ENCODE measurements at regions not wholly inside any gene's neighbourhood (a gene's known extent, or its start where the extent isn't known, plus 50 kb on each side); places are given as distances from the start of the nearest gene placed in this dataset.

DNA sequence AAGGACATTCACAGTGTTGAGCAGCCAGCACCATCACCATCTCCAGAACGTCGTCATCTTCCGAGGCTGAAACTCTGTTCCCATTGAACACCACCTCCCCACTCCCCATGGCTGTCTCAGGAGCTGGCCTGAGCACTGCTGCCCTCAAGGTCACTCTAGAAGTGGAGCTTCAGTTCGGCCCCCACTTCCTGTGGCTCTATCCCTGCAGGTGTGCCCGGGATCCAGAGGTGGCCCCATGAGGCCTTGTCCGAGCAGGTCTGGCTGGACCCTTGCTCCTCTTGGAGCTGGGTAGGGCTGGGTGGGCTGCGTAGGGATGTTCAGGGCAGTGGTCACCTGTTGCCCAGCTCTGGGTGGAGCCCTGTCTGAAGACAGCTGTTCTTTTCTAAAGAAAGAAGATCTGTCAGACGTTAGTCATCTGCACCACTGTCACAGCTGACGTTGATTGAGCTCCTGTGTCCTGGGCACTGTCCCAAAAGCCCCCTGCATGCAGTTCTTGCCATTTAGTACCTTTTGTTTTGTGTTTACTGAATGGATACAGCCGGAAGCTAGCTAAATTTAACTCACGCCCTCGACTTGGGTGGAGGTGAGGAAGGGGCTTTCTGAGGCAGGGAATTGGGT is 75.5 kb upstream of the CLDN5 start:
- Histone ChIP-seq H3K27me3 (replicated peaks in 1 of 4; ENCODE audit: control insufficient read depth in 3 of 4, extremely low read depth in 1 of 4, insufficient read depth in 3 of 4, low read length in 3 of 4) (no peaks in the 10 kb centered on the region), H2BK120ac (replicated peaks; ENCODE audit: low read depth, low read length) (no peak overlapping the region), H4K91ac (replicated peaks; ENCODE audit: insufficient read length, low read length) (no peak overlapping the region), H2AFZ (ENCODE audit: low read length) (no peak overlapping the region), H2BK15ac (ENCODE audit: low read length) (no peak overlapping the region), H2BK20ac (ENCODE audit: low read length) (no peak overlapping the region), H3K4me3 (ENCODE audit: extremely low read depth in 1 of 4, insufficient read depth in 2 of 4, low read depth in 3 of 4, low read length in 4 of 4) (no peak overlapping the region), H4K8ac (ENCODE audit: extremely low read depth, insufficient read depth, low read length) (no peak overlapping the region; the same call in 1 of the 2 replicates), H2BK12ac (ENCODE audit: low read depth, low read length) (no peak overlapping the region), H3K56ac (replicated peaks; ENCODE audit: insufficient read length, low read depth, low read length) (no peak overlapping the region), H4K20me1 (replicated peaks in 1 of 2; ENCODE audit: control insufficient read depth in 1 of 2, insufficient read depth in 2 of 2, low read length in 2 of 2) (no peaks in the 10 kb centered on the region), H3K79me1 (ENCODE audit: low read depth, low read length) (no peaks in the 10 kb centered on the region), H3K14ac (ENCODE audit: insufficient read length) (no peak overlapping the region), H3K18ac (ENCODE audit: extremely low read depth, low read length) (no peak overlapping the region), H2BK5ac (ENCODE audit: low read depth, low read length) (no peak overlapping the region), H3K23ac (ENCODE audit: insufficient read length) (no peak overlapping the region), H3K23me2 (ENCODE audit: low read depth, low read length) (no peaks in the 10 kb centered on the region), H3K4me1 (replicated peaks in 1 of 4; ENCODE audit: control insufficient read depth in 3 of 4, insufficient read depth in 4 of 4, low read length in 3 of 4) (peaks cover 0 to 6% (median 0%) of the 10 kb centered on the region in 4 experiments; a peak in 1 of 7 replicates), H3K36me3 (ENCODE audit: control insufficient read depth in 2 of 4, insufficient read depth in 4 of 4, low read length in 3 of 4) (no peaks in the 10 kb centered on the region), H4K5ac (ENCODE audit: insufficient read length, low read depth, low read length) (no peak overlapping the region), H3K4ac (replicated peaks; ENCODE audit: insufficient read length, low read depth, low read length) (no peak overlapping the region), H2AK5ac (ENCODE audit: low read depth, low read length) (no peak overlapping the region), H3K4me2 (ENCODE audit: insufficient read depth in 1 of 2, low read depth in 2 of 2, low read length in 2 of 2) (no peak overlapping the region), H3K27ac (ENCODE audit: low read depth, low read length) (no peak overlapping the region; the same call in 1 of the 2 replicates), H3K79me2 (ENCODE audit: control insufficient read depth in 1 of 2, insufficient read depth in 2 of 2, low read length in 2 of 2) (no peaks in the 10 kb centered on the region), H3K9me3 (ENCODE audit: insufficient read depth in 2 of 2, low read depth in 1 of 2, low read length in 1 of 2) (no peaks in the 10 kb centered on the region), H3K9ac (replicated peaks in 1 of 4; ENCODE audit: extremely low read depth in 1 of 4, low read depth in 3 of 4, low read length in 3 of 4) (no peak overlapping the region)
- ChIA-PET CTCF (ENCODE audit: partially characterized antibody) (interaction anchor here (0.7 to 1.5 kb wide), 3 partner anchors 10 to 33 kb away, joined by 3 to 5 read pairs (median 4); no protein-coding TSS in a partner anchor), POLR2A (ENCODE audit: partially characterized antibody) (no interaction called here)
- DNase-seq (ENCODE audit: low read depth in 1 of 2, low spot score in 2 of 2) (no peak), FAIRE-seq (no peak)
- 91% methylated on average over 12 of the region's 12 CpGs; no CpG with 5 or more reads in 1 of the 2 experiments for WGBS, 2 experiments (ENCODE audit: extremely low coverage in 1 of 2, insufficient coverage in 1 of 2, insufficient read length in 1 of 2, insufficient replicate concordance in 2 of 2, low coverage in 1 of 2, low lambda C conversion rate in 2 of 2, missing lambda C conversion rate in 1 of 2)
- TF ChIP-seq GTF2F1 (IDR thresholded peaks at IDR 0.05; ENCODE audit: borderline replicate concordance, low read depth, low read length) (no peak), SP2 (IDR thresholded peaks at IDR 0.05; ENCODE audit: low read length) (no peak), RXRA (IDR thresholded peaks at IDR 0.05; ENCODE audit: insufficient read depth, low read depth, low read length) (no peak), PHF8 (conservative IDR thresholded peaks at IDR 0.05; ENCODE audit: low read depth, low read length) (no peak), HDAC6 (IDR thresholded peaks at IDR 0.05; ENCODE audit: low read depth, low read length) (no peak), KDM1A (IDR thresholded peaks at IDR 0.05; ENCODE audit: borderline replicate concordance, low read length) (no peak), RFX5 (IDR thresholded peaks at IDR 0.05; ENCODE audit: borderline replicate concordance, low read depth, low read length) (no peak), HDAC2 (IDR thresholded peaks at IDR 0.05; ENCODE audit: borderline replicate concordance in 1 of 2, low read depth in 2 of 2, low read length in 2 of 2) (no peak), CEBPB (IDR thresholded peaks at IDR 0.05; ENCODE audit: low read depth, low read length) (no peak)
- TF ChIP-seq, protein P1, sequence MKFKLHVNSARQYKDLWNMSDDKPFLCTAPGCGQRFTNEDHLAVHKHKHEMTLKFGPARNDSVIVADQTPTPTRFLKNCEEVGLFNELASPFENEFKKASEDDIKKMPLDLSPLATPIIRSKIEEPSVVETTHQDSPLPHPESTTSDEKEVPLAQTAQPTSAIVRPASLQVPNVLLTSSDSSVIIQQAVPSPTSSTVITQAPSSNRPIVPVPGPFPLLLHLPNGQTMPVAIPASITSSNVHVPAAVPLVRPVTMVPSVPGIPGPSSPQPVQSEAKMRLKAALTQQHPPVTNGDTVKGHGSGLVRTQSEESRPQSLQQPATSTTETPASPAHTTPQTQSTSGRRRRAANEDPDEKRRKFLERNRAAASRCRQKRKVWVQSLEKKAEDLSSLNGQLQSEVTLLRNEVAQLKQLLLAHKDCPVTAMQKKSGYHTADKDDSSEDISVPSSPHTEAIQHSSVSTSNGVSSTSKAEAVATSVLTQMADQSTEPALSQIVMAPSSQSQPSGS (IDR thresholded peaks at IDR 0.05; ENCODE audit: low read length) = no peak

All from H1 (cell line).